AG10803 (cell line): ENCODE measurements at regions not wholly inside any gene's neighbourhood (a gene's known extent, or its start where the extent isn't known, plus 50 kb on each side); places are given as distances from the start of the nearest gene placed in this dataset.

Source experiments
- DNase-seq: peaks from one replicate; pipeline ENCODE4 v3.0.0; 2010; ENCODE audit warnings: low read depth
- H3K4me3 ChIP-seq: 2 replicates; pipeline ENCODE4 v1.5.1; 2011; ENCODE audit warnings: mild to moderate bottlenecking, low read length, control low read depth
- TF ChIP-seq, protein P1 (sequence below): conservative IDR thresholded peaks from 2 replicates; pipeline ENCODE4 v1.5.1; 2011; ENCODE audit warnings: mild to moderate bottlenecking, low read length, control low read depth, inconsistent platforms

DNA sequence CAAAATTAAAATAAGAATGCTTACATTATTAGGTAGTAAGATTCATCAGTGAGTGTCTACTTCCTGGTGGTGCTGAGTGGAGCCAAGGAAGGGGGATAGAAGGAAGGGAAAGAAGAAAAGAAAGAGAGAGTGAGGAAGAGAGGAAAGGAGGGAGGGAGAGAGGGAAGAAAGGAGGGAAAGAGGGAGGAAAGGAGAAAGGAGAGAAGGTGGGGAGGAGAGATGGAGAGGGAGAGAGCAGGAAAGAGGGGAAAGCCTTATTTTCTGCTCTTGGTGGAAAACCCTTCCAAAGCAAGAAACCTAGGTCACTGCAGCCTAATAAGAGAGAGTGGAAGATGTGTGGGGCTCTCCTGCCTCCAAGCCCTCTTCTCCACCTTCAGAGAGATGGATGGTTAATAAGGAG lies 90.2 kb upstream of the EEF1E1 start:
- no peak for DNase-seq
- no peak overlapping the region for H3K4me3 ChIP-seq
- TF ChIP-seq, protein P1, sequence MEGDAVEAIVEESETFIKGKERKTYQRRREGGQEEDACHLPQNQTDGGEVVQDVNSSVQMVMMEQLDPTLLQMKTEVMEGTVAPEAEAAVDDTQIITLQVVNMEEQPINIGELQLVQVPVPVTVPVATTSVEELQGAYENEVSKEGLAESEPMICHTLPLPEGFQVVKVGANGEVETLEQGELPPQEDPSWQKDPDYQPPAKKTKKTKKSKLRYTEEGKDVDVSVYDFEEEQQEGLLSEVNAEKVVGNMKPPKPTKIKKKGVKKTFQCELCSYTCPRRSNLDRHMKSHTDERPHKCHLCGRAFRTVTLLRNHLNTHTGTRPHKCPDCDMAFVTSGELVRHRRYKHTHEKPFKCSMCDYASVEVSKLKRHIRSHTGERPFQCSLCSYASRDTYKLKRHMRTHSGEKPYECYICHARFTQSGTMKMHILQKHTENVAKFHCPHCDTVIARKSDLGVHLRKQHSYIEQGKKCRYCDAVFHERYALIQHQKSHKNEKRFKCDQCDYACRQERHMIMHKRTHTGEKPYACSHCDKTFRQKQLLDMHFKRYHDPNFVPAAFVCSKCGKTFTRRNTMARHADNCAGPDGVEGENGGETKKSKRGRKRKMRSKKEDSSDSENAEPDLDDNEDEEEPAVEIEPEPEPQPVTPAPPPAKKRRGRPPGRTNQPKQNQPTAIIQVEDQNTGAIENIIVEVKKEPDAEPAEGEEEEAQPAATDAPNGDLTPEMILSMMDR: no peak

DNA sequence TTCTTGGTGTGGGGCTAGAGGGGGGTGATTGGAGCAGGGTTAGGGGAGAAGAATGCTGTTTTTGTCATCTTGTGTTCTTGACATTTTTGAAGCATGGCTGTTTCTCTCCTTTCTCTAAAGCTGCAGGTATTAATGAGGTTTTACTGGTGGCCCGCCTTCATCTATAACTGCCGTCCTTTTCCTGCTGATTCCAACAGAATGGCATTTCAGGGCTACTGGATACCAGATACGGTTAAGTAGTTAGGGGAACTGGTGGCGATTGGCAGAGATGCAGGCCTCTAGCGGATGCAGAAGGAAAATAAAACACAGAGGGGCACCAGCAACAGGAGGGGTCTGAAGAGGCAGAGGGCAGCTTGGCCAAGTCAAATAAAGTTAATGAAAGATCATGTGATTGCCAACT lies 89.7 kb upstream of the EEF1E1 start:
- TF ChIP-seq, protein P1: no peak
- DNase-seq: no peak
- no peak overlapping the region for H3K4me3 ChIP-seq

DNA sequence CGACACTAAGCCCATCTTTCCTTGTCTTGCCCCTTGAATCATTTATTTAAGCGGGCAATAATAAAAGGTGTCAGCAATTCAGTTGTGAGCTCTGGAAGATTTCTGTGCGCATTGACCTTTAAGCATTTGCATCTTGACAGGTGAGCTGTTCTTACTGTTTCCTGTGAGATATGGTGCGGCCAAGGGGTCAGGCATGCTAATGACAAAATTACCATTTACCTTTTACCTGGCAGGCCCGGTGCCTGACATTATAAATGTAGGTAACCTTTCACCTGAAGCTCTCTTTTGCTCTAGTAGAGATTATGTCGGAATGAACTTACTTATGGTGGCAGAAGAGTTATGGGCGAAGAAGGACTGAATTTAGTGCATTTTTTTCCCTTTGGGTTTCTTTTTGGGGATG lies 89.3 kb upstream of the EEF1E1 start:
- TF ChIP-seq, protein P1: no peak
- DNase-seq: no peak
- H3K4me3 ChIP-seq: no peak overlapping the region

DNA sequence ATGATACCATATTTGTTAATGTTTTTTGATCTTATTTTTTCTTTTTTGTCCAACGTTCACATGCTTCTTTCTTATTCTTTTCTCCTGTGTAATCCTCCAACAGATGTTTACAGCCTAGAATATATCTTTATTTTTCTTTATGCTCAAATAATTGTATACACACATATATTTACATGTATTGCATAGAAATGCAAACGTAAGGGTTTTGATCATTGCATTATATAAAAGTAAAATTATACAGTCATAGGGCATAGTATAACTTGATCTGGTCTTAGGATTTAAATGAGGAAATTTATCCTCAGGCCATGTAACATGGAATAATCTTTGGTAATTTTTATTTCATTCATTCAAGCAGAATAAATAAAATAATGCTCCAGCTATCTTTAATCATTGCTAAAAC lies 84.9 kb upstream of the EEF1E1 start:
- TF ChIP-seq, protein P1: no peak
- no peak for DNase-seq
- H3K4me3 ChIP-seq: no peak overlapping the region

DNA sequence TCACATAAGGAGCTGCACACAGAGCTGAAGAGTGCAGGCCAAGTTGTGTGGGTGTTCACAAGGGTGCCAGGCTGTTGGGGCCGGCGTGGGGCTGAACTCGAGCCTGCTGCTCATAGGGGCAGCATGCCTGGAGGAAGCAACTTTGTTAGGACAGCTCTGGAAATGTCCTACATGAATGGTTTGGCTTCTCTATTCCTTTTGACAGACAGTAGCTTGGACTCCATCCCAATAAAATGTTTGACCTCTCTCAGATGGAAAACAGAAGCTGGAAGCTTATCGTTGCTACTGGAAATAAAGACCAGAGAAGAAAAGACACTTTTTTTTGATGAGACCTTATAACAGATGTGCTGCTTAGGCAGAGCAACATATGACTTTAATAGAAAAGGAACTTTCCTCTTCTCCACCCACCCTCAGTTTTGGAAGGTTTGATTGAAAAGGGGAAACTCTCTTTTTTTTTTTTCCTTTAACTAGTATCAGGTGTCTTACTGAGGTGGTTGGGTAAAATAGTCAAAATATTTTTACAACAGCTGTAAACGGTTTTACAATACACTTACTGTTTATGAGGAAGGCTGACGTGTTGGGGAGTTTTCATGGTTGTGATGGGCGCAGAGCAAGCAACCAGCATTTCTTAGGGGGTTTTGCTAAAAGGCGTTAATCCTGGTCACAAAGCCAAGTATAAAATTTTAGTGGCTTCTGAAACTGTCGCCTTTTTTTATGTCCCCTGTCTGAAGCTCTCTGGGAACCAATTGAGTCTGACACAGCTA lies 80.7 kb upstream of the EEF1E1 start:
- H3K4me3 ChIP-seq: no peak overlapping the region
- TF ChIP-seq, protein P1: no peak
- DNase-seq: peak; percentile 17

DNA sequence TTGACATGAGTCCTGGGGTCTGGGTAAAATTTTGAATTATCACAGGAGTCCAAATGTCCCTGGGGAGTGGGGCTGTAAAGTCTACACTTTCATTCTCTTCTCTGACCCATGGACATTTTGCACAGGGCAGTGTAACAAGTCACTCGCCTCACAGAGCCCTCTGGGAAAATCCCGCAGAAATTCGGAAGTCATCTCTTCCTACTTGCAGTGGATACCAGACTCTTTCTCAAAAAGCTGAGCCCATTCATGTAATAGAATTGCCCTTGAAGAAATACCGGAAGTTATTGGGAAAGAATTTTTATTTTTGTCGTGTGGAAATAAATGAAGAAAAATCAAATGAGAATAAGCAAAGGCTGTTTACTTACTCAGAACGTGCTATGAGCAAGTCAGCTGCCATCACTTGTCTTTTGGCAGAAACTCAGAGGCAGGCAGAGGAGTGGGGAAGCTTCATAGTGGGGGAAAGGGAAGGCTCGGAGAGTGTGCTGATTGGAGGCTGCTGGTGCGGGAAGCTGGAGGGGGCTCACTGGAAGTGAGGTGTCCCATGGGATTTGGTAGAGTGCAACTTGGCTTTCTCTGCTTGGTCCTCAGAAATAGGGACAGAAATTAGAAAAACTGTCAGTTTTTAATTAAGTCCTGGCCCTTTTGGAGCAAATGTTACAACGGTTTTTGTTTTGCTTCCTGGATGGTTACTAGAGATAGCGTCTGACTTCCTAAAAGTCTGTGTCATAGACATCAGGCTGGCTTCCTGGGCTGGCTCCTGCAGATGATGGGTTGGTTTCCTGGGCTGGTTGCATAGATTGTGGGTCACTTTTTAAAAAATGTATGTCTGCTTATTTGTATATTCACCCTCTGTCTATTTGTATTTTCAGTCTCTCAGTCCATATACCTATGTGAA lies 79.8 kb upstream of the EEF1E1 start:
- H3K4me3 ChIP-seq: peak overlapping the region; percentile 24
- peak; percentile 61 for DNase-seq
- TF ChIP-seq, protein P1: no peak
